ENCODE measurements at regions not wholly inside any gene's neighbourhood (a gene's known extent, or its start where the extent isn't known, plus 50 kb on each side); places are given as distances from the start of the nearest gene placed in this dataset.

- Histone ChIP-seq H3K36me3 (no peaks in the 10 kb centered on the region), H3K27me3 (peaks cover 14% of the 10 kb centered on the region), H3K9me3 (no peaks in the 10 kb centered on the region), H3K27ac (no peak overlapping the region), H3K4me1 (ENCODE audit: control insufficient read depth in 1 of 2, insufficient read depth in 1 of 2, low read depth in 1 of 2, low read length in 1 of 2) (peaks cover 13 to 17% of the 10 kb centered on the region in 2 experiments), H3K4me3 (ENCODE audit: low read depth in 1 of 2, low read length in 1 of 2) (no peak overlapping the region)
- TF ChIP-seq CTCF (IDR thresholded peaks at IDR 0.05) = no peak
Measured at GRCh38 chr2:239750045-239750835, 274.9 kb downstream of the NDUFA10 start.

- Histone ChIP-seq H3K4me3 (ENCODE audit: low read depth in 1 of 2, low read length in 1 of 2) (no peak overlapping the region), H3K9me3 (no peaks in the 10 kb centered on the region), H3K27me3 (peaks cover 14% of the 10 kb centered on the region), H3K27ac (no peak overlapping the region), H3K36me3 (no peaks in the 10 kb centered on the region), H3K4me1 (ENCODE audit: control insufficient read depth in 1 of 2, insufficient read depth in 1 of 2, low read depth in 1 of 2, low read length in 1 of 2) (peaks cover 13 to 17% of the 10 kb centered on the region in 2 experiments)
- TF ChIP-seq CTCF (IDR thresholded peaks at IDR 0.05) = no peak
Measured at GRCh38 chr2:239749272-239749873, 275.8 kb downstream of the NDUFA10 start.

- Histone ChIP-seq H3K27ac (no peak overlapping the region), H3K9me3 (no peaks in the 10 kb centered on the region), H3K4me1 (ENCODE audit: control insufficient read depth in 1 of 2, insufficient read depth in 1 of 2, low read depth in 1 of 2, low read length in 1 of 2) (peaks cover 13 to 17% of the 10 kb centered on the region in 2 experiments), H3K27me3 (peaks cover 14% of the 10 kb centered on the region), H3K36me3 (no peaks in the 10 kb centered on the region), H3K4me3 (ENCODE audit: low read depth in 1 of 2, low read length in 1 of 2) (no peak overlapping the region)
- TF ChIP-seq CTCF (IDR thresholded peaks at IDR 0.05) = no peak
Measured at GRCh38 chr2:239748811-239749210, 276.3 kb downstream of the NDUFA10 start.

- Histone ChIP-seq H3K4me1 (ENCODE audit: control insufficient read depth in 1 of 2, insufficient read depth in 1 of 2, low read depth in 1 of 2, low read length in 1 of 2) (peaks cover 8 to 13% of the 10 kb centered on the region in 2 experiments), H3K36me3 (no peaks in the 10 kb centered on the region), H3K4me3 (ENCODE audit: low read depth in 1 of 2, low read length in 1 of 2) (no peak overlapping the region), H3K27ac (no peak overlapping the region), H3K9me3 (no peaks in the 10 kb centered on the region), H3K27me3 (peaks cover 14% of the 10 kb centered on the region)
- TF ChIP-seq CTCF (IDR thresholded peaks at IDR 0.05) = no peak
Measured at GRCh38 chr2:239747771-239748170, 277.4 kb downstream of the NDUFA10 start.

- Histone ChIP-seq H3K27me3 (peaks cover 14% of the 10 kb centered on the region), H3K9me3 (no peaks in the 10 kb centered on the region), H3K4me3 (ENCODE audit: low read depth in 1 of 2, low read length in 1 of 2) (no peak overlapping the region), H3K36me3 (no peaks in the 10 kb centered on the region), H3K27ac (no peak overlapping the region), H3K4me1 (ENCODE audit: control insufficient read depth in 1 of 2, insufficient read depth in 1 of 2, low read depth in 1 of 2, low read length in 1 of 2) (peaks cover 7 to 9% of the 10 kb centered on the region in 2 experiments)
- no peak for TF ChIP-seq CTCF (IDR thresholded peaks at IDR 0.05)
Measured at GRCh38 chr2:239747274-239747673, 277.9 kb downstream of the NDUFA10 start.
